ENCODE measurements at regions not wholly inside any gene's neighbourhood (a gene's known extent, or its start where the extent isn't known, plus 50 kb on each side); places are given as distances from the start of the nearest gene placed in this dataset.

DNA sequence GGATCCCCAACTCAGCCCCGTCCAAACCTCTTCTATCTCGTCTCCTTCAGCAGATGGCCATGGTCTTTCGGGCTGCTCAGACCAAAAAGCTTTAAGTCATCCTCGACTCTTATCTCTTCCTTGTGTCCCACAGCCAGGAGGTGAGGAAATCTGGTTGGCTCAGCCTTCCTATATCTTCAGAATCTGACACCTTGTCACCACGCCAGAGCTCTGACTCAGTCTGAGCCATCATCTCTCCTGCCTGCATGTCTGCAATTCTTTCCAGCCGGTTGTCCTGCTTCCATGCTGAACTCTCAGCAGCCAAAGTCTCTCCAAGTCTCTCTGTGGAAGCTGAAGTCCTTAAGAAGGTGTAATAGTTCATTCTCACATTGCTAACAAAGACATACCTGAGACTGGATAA is 419.3 kb upstream of the ADAMTS16 start:
- no peak for DNase-seq (ENCODE audit: low read depth)

DNA sequence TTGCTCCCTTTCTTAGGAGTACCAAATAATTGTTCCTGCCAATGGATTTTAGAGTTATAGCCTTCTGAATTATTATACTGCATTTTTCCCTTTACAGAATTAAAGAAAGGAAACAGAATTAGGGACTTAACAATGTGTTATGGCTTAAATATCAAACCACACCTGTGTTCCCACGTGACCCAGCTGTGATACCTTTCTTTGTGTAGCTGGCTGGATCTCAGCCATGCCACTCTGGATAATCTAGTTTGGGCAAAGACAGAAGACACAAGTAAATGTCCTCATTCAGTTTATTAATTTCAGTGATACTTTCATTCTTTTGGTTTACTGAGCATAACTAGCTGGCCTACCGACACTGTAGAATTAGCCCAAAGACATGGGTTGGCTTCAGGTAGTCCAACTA is 417.2 kb upstream of the ADAMTS16 start:
- no peak for DNase-seq (ENCODE audit: low read depth)

DNA sequence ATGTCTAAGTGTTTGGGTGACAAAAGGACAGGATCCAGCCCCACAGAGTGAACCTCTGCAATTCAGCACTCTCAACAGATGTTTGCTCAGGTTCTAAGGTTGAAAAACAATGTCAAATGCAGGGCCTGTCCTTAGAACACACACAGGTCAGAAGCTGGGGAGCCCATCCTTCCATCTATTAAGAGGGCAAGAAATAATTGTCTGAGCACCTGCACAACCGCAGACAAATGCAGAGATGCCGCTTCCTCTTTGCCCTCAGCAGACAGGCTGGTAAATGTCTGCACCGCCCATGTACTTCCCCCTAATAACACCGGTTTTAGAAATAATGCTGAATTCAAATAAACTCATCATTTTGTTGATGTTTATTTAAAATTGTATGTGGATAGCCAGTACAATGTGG is 414.5 kb upstream of the ADAMTS16 start:
- DNase-seq (ENCODE audit: low read depth) = no peak

DNA sequence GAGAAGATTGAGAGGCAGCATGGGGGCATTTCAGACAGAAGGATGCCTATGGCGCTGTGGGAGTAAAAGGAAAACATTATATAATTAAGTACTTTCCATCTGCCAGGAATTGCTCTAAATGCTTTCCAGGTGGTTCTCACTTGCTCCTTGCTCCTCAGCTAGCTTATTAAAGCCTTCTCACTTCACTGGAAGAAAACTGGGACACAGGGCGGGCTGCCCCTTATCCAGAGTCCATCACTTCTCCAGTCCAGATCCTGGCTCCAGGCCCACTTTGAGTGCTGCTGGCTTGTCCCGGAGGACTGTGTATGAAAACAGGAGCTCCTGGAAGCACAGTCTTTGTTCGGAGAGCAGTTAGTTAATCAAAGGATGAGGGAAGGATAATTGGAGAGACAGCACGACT is 409.9 kb upstream of the ADAMTS16 start:
- no peak for DNase-seq (ENCODE audit: low read depth)

DNA sequence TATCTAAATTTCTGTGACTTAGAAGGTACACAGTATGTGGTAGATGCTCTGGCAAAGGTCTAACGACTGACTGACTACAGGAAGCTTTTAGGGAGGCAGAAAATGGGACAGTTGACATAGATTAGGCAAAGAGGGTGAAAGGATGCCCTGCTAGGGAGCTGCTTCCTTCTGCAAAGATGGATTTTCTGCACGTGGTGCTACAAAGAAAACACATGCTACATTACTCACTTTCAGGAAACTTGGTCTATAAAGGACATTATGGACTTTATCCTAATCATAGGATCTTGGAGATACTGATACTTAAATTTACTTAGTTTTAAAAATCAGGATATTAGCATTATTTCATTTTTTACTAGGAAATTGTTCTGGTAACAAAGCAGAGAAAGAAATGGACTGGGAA is 405.8 kb upstream of the ADAMTS16 start:
- no peak for DNase-seq (ENCODE audit: low read depth)

DNA sequence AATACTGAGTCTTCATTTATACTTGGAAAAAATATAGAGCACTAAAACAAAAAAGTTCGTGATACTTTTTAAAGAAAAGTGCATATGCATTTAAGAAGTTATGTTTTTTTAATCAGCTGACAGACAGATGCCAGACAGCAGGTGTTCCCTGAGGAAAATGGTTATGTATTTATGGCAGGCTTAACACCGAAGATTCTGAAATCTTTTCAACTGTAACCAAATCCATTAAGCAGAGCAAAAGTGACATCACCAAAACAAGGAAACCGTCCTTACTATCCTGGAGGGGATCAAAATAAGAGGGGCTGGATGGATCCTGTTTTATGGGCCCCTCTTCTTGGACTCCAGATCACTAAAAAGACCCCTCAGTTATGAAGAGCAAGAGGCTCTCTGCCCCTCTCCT is 404.9 kb upstream of the ADAMTS16 start:
- DNase-seq (ENCODE audit: low read depth) = no peak

DNA sequence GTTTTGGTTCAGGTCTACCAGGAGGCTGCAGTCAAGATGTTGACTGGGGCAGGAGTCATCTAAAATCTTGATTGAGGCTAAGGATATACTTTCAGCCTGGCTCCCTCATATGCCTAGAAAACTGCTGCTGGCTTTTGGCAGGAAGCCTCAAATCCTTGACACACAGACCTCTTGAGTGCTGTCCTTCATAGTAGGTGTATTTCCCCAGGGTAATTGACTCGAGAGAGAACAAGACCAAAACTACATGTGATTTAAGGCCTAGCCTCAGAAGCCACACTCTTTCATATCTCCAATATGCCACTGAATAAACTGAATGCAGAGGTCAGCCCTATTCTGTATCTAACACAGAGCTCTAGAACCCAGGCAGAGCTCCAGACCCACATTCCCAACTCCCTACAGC is 402.3 kb upstream of the ADAMTS16 start:
- no peak for DNase-seq (ENCODE audit: low read depth)

DNA sequence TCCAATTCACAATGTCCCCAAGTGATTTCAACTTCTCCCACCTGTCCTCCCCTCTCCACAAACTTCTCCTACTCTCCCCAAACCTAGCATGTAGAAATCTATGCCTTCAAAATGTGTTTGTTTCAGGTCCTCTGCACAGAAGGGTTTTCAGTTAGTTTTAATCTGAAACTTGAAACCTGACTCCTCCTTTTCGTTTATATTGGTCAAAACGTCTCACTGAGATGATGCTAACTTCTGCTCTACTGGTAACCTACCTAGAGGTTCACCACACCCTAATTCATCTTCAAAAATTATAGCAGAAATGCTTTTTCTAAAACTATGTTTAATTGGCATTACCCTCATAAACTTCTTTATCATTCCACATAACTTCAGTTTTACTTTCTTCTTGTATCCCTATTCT is 401.8 kb upstream of the ADAMTS16 start:
- DNase-seq (ENCODE audit: low read depth) = no peak

DNA sequence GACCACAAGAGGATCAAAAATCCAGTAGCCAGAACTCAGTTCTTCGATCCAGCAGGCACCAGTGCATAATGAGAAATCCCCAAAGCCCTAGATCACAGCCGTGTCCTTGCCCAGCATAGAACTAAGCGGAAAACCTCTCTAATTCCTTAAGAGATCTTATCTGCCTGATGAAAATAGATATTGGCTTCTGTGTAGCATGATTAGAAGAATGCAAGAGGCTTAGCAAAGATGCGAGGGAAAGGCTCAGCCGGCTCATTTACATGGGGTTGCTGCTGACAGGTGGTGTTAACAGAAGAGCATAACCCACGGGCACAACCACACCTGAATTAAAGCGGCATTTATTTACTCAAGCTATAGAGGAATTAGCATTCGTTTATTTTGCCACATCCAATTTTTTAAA is 400.0 kb upstream of the ADAMTS16 start:
- DNase-seq (ENCODE audit: low read depth) = no peak

DNA sequence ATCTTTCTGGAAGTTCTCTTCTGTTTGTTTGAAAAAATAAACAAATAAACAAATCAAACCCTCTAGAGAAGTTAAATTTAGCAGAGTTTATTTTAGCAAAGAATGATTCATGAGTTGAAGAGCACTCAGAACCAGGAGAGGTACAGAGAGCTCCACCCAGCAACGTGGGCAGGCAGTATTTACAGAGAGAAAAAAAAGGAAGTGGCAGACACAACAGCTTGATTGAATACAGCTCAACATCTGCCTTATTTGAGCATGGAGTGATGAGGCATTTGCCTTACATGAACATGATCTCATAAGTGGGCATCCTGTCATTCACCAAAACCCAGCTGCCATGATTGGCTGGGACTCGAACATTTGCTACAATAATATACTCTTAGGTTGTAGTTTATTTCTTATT is 381.6 kb upstream of the ADAMTS16 start:
- DNase-seq (ENCODE audit: low read depth) = no peak

DNA sequence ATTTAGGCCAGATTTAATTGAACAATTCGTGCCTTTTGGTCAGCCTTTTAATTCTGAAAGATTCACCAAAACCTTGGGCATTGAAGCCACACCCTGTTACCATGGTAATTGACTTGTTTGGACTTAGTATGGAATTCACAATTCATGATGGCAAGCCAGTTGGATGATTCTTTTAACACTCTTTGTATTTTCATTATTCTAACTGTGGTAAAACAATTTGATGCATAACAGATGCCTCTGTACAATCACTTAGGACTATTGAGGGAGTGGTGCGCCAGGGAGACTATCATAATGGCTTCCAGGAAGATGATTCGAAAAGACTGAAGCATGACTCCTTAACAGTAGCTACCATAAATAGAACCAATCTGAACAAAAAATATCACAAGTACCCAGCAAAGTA is 381.1 kb upstream of the ADAMTS16 start:
- no peak for DNase-seq (ENCODE audit: low read depth)

DNA sequence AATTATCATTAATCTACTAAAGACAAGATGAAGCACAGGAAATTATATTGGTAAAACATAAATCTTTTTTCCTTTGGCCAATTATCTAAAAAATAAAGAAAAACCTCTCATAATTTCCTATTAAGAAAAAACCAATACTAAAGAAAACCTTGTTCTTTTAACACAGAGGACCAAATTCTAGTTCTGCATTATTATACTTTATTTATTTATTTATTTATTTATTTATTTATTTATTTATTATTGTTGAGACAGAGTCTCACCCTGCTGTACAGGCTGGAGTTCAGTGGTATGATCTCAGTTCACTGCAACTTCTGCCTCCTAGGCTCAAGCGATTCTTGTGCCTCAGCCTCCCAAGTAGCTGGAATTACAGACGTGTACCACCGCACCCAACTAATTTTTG is 377.8 kb upstream of the ADAMTS16 start:
- no peak for DNase-seq (ENCODE audit: low read depth)

DNA sequence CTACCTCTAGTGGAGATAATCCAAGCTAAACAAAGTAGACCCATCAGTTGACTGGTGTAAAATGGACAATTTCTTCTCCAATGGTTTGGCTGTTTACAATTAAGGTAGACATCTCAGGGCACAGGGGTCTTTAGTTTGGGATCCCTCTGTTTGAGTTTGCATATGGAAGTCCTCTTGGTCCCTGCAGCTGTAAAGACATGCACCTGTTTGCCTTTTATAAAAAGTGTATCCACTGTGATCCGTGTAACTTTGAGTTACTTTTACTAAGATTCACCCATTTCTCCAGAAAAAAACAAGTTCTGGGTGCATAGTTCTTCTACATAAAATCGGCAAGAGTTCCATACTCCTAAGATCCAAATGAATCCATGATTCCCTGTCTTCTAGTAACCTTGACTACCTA is 374.7 kb upstream of the ADAMTS16 start:
- no peak for DNase-seq (ENCODE audit: low read depth)

DNA sequence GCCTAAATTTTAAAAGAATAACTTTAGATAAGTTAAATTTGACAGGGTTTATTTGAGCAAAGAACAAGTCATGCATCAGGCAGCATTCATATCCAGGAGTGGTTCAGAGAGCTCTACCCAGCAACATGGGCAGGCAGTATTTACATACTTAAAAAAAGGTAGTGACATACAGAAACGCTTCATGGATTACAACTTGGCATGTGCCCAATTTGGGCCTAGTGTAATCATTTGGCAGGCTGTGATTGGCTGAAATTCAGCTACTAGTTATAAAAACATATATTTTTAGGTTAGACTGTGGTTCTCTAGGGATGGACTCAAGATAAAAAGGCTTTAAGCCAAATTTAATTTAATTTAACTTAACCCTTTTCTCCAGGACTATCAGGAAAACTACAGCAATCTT is 374.0 kb upstream of the ADAMTS16 start:
- no peak for DNase-seq (ENCODE audit: low read depth)

DNA sequence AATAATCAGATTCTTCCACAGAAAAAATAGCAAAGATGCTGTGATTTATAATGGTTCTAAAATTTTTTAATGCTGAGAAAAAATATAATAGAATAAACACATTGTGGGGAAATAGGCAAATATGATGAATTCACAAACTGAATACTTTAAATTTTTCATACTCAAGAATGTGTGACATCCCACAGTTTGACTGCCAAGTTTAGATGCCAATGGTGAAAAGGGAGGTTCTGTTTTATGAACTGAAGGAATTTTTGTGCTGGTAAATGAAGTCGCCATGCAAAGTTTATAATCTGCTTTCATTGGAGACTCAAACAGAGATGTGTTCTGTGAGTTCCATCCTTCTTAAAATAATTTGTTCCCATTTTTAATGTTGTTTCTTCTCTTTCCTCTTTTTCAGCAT is 367.5 kb upstream of the ADAMTS16 start:
- no peak for DNase-seq (ENCODE audit: low read depth)

DNA sequence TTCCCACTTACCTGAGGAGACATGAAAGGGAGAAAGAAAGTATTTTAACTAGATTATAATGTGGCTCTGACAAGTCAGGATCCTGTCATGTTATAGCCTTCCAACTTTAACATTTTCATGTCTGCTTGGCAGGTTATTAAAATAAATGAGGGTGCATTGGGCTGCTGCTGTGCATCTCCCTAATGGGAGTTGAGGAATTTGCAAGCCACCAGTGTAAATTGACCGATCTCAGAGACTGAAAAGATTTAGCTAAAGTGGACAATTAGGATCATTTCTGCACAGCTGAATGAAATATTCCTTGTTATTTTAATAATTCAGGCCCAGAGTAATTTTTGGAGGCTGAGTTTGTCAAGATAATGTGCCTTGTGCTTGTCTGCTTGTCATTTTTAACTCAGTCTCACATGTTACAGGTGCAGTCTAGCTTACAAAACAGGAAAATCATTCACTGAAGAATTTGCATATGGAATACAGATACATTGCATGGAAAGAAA is 366.3 kb upstream of the ADAMTS16 start:
- DNase-seq (ENCODE audit: low read depth) = no peak

DNA sequence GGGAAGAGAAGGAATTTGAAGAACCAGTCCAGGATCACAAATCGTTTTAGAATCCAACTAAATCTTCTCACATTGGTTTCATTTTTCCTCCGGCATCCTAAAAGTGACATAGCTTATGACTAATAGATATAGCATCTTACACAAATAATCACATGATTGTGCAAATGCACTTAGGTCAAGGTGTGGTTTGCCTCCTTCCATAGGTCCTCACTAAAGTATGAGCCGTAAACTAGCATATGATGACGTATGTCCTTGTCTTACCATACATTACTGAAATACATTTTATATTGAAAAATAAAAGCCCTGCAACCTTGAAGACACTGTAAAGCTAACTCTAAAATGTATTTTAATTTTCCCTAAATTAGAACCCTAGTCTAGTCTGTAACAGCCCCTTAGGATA is 362.7 kb upstream of the ADAMTS16 start:
- DNase-seq (ENCODE audit: low read depth) = no peak

DNA sequence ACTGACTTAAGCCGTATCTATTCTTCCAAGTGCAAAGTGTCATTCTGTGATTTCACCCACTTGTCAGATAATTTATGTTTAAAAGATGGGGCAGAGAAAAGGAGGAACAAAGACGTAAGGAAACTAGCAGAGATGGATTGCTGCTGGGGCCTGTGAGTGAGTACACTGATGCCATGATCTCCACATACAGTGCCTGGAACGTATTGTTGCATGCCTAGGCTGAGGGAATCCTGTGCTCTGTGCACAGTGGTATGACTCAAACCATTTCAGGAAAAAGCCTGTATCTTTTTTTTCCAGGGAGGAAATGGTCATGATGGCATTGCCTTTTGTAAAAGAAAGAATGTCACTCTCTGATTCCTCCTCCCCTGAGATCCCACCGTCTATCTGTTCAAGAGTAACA is 359.5 kb upstream of the ADAMTS16 start:
- DNase-seq (ENCODE audit: low read depth) = no peak

DNA sequence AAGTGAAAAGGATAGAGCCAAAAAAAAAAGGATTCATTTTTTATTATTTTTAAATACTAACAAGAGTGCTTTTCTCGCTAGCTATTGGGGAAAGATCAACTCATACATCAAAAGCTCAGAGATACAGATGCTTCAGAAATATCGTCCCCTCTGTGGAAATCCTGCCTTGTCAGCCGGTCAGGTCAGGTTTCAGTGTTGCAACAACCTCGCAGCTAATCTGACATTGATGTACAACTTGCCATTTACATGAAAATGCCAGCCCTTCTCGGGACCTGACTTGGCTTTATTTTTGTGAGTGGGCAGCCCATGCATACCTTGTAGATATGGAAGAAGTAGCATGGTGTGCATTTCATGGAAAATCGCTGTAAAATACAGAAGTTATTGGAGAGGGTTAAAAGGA is 358.8 kb upstream of the ADAMTS16 start:
- DNase-seq (ENCODE audit: low read depth) = no peak

DNA sequence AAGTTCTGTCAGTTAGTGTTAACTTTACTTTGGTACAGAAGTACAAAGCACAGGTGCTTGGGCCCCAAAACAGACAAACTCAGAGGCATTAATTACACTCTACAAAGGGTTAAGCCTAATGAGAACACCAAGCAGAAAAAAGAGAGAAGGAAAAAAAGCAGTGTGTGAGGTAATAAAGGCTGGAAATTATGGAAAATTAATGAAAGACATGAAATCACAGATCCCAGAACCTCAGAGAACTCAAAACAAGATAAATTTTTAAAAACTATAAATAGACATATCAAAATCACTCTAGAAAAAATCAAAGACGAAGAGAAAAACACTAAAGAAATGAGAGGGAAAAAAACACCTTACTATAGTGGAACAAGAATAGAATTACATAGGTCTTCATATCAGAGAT is 354.2 kb upstream of the ADAMTS16 start:
- DNase-seq (ENCODE audit: low read depth) = no peak

DNA sequence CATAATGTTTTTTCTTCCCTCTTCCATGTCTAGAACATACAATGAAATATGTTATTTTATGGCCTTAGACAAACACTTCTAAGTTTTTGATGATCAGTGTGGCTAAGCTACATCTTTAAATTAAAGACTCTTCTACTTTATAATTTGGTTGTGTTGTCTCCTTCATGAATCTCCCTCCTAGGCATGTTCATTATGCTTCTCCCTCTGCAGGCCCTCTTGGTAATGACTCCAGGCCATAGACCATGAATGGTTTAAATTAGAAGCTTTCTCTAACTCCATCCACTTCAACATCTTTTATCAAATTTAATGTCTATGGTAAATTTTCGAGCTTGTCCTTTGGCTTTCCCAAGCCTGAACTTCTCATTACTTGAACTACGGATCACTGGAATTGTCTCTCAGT is 342.7 kb upstream of the ADAMTS16 start:
- DNase-seq (ENCODE audit: low read depth) = no peak

DNA sequence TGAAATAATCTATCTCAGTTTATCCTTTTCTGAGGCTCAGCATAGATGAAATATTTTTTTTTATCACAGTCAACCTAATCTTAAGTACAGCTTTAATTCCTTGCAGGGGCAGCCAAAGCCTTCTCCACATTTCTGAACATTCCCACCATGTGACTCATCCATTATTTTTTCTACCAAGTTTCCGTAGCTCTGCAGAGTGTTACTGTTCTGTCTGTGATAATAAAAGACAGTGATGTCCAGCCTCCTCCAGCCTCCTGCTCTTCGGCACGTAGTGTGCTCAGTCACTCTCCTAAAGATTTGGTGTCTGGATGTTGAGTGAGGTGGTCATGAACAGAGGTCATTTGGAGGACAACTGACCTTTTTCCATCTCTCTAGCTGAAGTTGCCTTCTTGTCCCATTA is 338.1 kb upstream of the ADAMTS16 start:
- DNase-seq (ENCODE audit: low read depth) = no peak

DNA sequence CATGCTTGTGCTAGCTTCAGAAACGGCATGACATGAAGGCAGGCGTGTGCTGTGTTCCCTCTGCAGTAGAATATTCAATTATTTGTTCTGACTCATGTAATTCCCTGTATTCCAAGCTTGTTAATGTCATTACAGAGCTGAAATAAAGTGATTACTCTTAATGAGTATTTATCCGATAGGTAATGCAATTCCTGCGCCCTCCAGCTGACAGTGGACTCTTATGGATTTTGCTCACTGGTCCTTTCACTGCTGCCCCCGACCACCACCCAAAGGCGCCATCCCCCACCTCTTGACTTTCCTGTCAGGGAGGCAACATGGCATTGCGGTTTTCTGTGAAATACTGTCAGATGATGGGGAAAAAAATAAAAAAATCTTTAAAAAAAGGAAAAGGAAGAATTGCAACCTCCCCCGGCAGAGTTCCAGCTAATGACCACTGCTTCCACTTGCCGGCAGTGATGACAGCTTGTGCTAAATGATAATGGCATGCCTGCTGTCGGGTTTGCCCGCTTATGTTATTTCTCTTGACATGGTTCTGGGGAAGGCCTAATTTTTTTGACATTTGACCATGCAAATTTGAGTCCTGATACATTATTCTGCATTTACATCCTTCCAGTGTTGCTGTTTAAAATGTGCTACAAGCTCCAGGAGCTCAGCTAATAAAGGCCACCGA is 335.3 kb upstream of the ADAMTS16 start:
- DNase-seq (ENCODE audit: low read depth) = no peak

DNA sequence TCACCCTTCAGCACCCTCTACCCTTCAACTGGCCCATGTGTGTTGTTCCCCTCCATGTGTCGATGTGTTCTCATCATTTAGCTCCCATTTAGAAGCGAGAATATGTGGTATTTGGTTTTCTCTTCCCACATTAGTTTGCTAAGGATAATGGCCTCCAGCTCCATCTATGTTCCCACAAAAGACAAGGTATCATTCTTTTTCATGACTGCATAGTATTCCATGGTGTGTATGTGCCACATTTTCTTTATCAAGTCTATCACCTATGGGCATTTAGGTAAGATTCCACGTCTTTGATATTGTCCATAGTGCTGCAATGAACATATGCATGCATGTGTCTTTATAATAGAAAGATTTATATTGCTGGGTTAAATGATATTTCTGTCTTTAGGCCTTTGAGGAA is 325.1 kb upstream of the ADAMTS16 start:
- no peak for DNase-seq (ENCODE audit: low read depth)

DNA sequence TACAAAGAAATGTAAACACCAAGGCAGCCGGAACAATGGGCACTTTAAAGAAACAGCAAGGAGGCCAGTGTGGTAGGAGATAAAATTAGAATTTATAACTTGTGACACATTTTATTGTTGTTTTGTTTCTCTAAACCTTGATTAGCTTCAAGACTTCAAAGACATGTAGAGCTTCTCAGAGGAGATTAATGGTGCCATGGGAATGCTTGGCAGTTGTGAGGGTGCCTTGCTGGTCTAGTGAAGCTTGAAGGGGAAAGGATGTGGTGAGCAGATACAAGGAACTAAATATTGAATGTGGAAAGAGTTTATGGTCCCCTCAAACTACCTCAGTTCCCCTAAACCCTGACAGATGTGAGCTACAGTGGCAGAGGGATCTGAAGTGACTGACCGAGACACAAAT is 322.4 kb upstream of the ADAMTS16 start:
- DNase-seq (ENCODE audit: low read depth) = no peak
